Stimulated activated CD4-positive, alpha-beta T cell treated with anti-CD3 and anti-CD28 coated beads, Interleukin-12 subunit alpha, Interleukin-12 subunit beta, amount 100 ng/mL, for 48 hours (primary cell): ENCODE measurements at regions not wholly inside any gene's neighbourhood (a gene's known extent, or its start where the extent isn't known, plus 50 kb on each side); places are given as distances from the start of the nearest gene placed in this dataset.
"Not testable (repeated sequence)": the region's sequence is repeated elsewhere in the genome, so short reads cannot be mapped to it uniquely, and the experiment has no call there.

Experiments
- DNase-seq, 3 donors: peaks; one replicate each; pipeline ENCODE4 v3.0.0-alpha.2; 2020; ENCODE audit warnings: low read depth in 2 of 3, low spot score in 1 of 3

DNA sequence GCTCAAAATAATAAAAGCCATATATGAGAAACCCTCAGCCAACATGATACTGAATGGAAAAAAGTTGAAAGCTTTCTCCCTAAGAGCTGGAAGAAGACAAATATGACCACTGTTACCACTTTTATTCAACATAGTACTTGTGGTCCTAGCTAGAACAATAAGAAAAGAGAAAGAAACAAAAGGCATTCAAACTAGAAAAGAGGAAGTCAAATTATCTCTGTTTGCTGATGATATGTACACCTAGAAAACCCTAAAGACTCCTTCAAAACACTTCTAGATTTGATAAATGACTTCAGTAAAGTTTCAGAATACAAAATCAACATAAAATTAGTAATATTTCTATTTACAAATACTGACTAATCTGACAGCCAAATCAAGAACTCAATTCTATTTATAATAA is 328.8 kb upstream of the GCFC2 start:
- DNase-seq: no peak

- no peak for DNase-seq
Measured at GRCh38 chr2:76027761-76028160, 317.0 kb upstream of the GCFC2 start.

GRCh38 chr2:76019128-76019527 is 308.4 kb upstream of the GCFC2 start:
- DNase-seq: no peak

GRCh38 chr2:76009484-76009883 is 298.8 kb upstream of the GCFC2 start:
- DNase-seq: no peak

GRCh38 chr2:76008001-76008702 is 297.4 kb upstream of the GCFC2 start:
- no peak for DNase-seq

DNA sequence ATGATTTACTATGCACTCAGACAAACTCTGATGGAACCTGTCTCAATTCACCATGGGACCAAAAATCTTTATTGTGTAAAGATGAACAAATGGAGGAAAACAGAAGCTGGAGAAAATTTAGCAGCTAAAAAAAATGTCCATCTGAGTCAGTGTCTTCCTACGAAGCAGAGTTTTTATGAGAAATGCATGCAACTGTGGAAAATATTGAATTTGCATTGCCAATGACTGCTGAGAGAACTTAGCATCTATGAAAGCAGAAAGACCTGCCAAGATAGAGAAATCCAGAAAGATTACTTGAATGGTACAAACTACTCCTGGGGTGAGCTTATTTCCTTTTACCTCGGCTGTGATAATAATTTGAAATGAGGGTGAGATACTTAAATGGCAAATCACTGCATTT is 289.7 kb upstream of the GCFC2 start:
- DNase-seq: no peak

- no peak for DNase-seq
Measured at GRCh38 chr2:75998451-75998850, 287.7 kb upstream of the GCFC2 start.

GRCh38 chr2:75994759-75995158 is 284.0 kb upstream of the GCFC2 start:
- DNase-seq: no peak

DNA sequence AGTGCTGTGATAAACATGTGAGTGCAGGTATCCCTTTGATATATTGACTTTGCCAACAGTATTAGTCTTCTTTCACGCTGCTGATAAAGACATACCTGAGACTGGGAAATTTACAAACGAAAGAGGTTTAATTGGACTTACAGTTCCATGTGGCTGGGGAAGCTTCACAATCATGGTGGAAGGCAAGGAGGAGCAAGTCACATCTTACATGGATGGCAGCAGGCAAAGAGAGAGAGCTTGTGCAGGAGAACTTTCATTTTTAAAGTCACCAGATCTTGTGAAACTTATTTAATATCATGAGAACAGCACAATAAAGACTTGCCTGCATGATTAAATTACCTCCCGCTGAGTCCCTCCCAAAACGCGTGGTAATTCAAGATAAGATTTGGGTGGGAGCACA is 277.9 kb upstream of the GCFC2 start:
- not testable (repeated sequence) for DNase-seq

DNA sequence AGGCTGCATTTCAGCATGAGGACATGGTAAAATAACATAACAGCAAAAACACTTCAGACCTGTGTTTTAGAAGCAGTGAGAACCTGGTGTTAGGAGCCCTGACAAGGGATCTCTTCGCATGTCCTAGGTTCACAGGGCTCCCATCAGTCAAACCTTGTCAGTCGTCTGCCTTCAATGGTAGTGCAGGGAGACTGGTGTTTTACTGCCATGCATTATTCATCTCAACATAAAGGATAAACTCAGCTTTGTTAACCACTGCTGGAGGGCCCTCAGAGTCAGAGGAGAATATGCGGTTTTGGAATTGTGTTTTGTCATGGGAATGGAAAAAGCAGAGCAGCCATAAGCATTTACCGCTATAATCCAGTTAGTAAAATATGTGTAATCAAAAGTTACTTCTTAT is 275.9 kb upstream of the GCFC2 start:
- DNase-seq: no peak

GRCh38 chr2:75982719-75983118 is 272.0 kb upstream of the GCFC2 start:
- DNase-seq: no peak

DNA sequence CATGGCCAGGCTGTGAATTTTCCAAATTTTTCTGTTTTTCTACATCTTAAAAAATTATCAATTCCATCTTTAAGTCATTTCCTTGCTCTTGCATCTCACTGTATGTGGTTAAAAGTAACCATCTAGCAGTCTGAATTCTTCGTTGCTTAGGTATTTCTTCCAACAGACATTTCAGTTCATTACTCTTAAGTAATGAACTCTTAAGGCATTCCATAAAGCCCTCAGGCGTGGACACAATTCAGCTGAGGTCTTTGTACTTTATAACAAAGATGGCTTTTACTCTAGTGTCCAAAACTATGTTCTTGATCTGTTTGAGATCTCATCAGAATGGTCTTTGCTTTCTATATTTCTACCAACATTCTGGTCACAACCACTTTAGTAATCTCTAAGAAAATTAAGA is 253.9 kb upstream of the GCFC2 start:
- DNase-seq: no peak

DNA sequence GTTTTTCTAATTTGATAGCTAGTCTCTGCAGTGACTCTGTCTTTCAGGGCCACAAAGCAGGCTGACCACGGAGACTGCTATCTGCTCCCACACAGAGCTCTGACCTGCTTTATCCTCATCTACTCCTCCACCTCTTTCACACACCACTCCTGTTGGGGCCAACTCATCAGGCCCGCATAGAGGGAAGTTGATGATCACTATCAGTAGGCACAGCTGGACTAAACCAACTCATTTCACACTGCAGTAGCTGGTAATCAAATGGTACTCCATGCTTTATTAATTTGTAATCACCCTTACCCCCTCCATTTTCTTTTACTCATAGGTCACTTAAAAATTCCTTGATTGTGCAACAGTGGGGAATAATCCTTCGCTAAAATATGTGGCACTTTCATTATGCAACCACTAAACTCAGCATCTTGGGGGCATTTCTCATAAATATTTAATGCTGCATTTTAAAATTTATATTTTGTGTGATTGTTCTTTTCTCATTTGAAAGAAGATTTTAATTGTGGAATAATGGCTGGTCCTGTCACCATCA is 249.8 kb upstream of the GCFC2 start:
- no peak for DNase-seq

DNA sequence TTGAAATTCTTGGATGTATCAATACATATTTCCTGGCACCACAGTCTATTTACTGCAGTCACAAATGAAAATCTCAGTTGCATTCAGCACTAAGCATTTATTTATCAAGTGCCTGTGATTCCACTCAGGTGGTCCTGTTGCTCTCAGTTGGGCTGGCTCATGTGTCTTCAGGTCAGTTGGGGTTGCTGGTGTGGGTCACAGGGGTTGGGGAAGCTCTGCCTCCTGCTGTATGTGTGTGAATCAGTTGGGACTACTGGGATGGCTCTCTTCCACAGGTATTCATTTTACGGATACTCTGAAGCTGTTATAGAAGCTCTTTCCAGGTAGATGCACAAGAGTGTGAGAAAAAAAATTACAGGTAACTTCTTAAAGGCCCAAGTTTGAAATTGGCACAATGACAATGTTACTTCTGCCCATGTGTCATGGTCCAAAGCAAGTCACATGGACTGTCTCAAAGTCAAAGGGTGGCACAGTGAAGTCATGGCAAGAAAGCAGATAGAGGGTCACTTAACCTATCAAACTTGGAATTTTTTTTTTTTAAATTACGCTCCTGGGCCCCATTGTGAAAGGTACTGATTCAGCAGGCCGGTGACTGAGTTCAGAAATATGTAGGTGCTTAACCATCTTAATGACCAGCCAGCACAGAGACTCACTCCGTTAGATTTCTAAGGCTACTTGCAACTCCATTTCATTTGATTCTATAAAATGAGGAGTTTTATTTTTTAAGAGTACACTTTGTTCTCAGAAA is 249.2 kb upstream of the GCFC2 start:
- DNase-seq: no peak

DNA sequence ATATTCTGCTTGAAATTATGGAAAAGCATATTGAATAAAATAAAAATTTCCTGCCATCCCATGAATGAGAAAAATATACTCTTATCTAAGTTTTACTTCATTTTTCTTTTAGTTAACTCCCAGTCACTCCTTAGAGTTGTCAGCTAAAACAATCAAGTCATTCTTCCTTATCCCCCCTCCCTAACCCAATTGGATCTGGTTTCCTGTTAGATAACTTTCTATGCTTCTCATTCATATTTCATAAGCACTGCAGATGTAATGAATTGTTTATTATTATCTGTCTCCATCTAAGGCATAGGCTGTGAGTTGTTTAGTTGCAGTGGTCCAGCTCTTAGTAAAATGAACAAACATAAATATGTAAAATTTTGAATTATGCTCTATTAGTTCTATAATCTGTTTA is 244.0 kb upstream of the GCFC2 start:
- DNase-seq: no peak

DNA sequence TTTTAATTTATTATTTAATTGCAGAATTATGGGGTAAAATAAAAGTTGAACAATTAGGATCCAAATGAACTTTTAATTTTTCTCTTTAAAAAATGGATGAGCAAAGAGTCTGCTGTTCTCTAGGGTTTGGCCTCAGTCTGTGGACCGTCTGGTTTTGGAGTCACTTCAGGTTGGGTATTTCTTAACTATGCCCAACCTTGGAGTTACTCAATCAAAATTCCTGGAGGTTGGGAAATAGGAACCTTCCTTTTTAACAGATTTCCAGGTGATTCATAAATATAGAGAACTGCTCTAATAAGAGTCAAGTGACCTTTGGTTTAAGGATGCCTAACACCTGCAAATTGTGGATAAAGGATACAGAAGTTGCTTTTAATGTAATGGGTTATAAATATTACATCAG is 241.5 kb upstream of the GCFC2 start:
- DNase-seq: no peak

DNA sequence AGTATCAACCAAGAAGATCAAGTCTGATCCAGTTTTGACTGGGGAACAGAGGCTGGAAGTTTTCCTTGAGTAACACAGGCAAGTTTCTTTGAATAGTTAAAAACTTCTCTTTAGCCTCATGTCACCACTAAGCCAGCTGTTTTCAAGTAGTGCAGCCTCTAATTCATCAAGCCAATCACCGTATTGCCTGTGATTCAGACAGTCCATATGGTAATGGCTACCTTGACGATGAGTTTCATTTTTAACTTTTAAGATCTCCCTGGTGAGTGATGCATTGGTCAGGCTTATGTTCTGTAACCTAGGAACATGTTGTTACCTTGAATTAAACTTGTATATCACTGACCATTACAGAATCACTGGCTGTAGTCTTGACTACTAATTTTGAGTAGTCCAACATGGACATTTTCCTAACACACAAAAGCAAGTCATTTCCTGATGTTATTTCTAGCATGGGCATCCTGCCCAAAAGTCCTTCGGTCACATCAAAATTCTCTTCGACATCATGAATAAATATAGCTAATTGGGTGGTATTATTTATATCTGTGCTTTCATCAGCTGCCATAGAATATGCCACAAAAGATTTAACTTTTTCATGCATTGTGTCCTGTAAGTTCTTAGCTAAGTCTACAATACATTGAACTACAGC is 238.8 kb upstream of the GCFC2 start:
- no peak for DNase-seq

DNA sequence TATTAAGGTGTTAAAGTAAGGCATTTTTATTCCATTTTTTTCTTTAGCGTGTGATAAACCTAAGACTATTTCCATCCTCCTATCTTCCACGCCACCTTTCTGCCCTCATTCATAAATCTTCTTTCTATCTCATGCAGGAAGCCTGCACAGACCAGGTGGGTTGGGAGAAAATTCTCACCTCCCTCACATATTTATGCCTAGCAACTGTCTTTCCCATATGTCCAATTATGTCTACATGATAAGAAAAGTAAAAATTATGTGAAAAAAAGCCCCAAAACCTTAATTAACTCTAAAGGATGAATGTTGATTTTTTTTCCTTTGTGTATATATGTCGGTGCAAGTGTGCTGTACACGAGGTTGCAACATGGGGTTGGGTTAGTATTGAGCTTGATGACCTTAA is 225.6 kb upstream of the GCFC2 start:
- no peak for DNase-seq

DNA sequence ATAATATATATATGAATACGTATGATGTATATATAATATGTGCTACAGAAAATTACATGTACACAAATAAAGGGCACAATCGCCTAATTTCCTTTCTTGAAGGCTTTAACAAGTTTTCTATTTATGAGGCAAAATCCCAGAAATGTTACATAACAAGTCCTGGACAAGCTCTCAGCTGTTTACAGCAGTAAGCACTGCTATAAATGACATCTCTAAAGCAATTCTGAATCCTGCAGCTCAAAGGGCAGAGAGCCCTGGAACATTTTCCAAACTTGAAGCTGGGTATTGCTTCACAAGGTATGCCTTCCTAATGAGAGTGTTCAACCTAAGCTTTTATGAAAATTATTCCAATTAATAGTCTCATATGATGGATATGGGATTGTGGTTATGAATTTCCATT is 222.3 kb upstream of the GCFC2 start:
- DNase-seq: no peak

DNA sequence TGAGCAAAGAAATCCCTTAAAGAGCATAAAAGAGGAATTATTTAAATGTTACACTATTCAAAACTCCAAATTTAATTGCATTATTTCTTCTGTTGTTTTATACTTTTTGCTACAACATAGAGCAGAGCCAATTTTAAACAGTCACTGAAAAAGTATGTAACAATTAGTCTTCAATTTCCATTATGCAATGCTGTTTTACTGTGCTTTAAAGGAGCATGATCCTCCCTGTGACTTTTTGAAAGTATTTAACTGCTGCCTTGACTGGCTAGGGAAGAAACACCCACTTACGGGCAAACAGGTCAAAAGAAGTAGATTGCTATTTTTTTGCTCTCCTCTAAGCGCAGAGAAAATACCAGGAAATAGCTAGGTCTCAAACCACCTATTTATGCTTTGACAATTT is 217.4 kb upstream of the GCFC2 start:
- no peak for DNase-seq

GRCh38 chr2:75925331-75926024 is 214.8 kb upstream of the GCFC2 start:
- no peak for DNase-seq

GRCh38 chr2:75922191-75922590 is 211.5 kb upstream of the GCFC2 start:
- DNase-seq: no peak
